Transverse colon (tissue), 4 donors: ENCODE measurements at regions not wholly inside any gene's neighbourhood (a gene's known extent, or its start where the extent isn't known, plus 50 kb on each side); places are given as distances from the start of the nearest gene placed in this dataset.

Source experiments
- DNase-seq: peaks from one replicate; pipeline ENCODE4 v3.0.0-alpha.2; 2019
- H3K27ac ChIP-seq, 4 donors: fragments of 200-600 bp; sonication (generic); 2 replicates each; pipeline ENCODE4 v1.5.1; 2016 to 2018; ENCODE audit warnings: inconsistent platforms in 4 of 4
- H3K27me3 ChIP-seq: fragments of 200-600 bp; sonication (generic); 2 replicates; pipeline ENCODE4 v1.5.1; 2017; ENCODE audit warnings: inconsistent platforms
- H3K36me3 ChIP-seq, 4 donors: fragments of 200-600 bp; sonication (generic); 2 replicates each; pipeline ENCODE4 v1.5.1; 2017 to 2019; ENCODE audit warnings: inconsistent platforms in 4 of 4
- H3K4me1 ChIP-seq, 4 donors: fragments of 200-600 bp; sonication (generic); 2 replicates each; pipeline ENCODE4 v1.5.1; 2017 to 2020; ENCODE audit warnings: inconsistent platforms in 4 of 4
- H3K4me3 ChIP-seq, 4 donors: fragments of 200-600 bp; sonication (generic); 1 replicate in 1 of 4; 2 replicates in 3 of 4; pipeline versions ENCODE4 v1.5.1 to v1.6.1; 2017 to 2019; ENCODE audit warnings: inconsistent platforms in 4 of 4
- H3K9me3 ChIP-seq, 2 donors: fragments of 200-600 bp; sonication (generic); 2 replicates each; pipeline ENCODE4 v1.5.1; 2017 to 2019; ENCODE audit warnings: inconsistent platforms in 2 of 2
- EP300 ChIP-seq: sonication (generic); formaldehyde crosslinking; IDR thresholded peaks from one replicate; pipeline ENCODE4 v1.6.1; 2017; ENCODE audit warnings: antibody characterized with exemption, low read depth
- POLR2A ChIP-seq: fragments of 450-650 bp; IDR thresholded peaks from one replicate; pipeline ENCODE4 v1.6.1; 2016; ENCODE audit warnings: antibody characterized with exemption, mild to moderate bottlenecking, moderate library complexity
- POLR2AphosphoS5 ChIP-seq, 3 donors: sonication (generic); formaldehyde crosslinking; IDR thresholded peaks; one replicate each; pipeline ENCODE4 v1.6.1; 2016; ENCODE audit warnings: antibody characterized with exemption in 3 of 3
- WGBS, 2 donors: methylation state at CpG; one replicate each; pipeline ENCODE4 v1.1.5; 2018; ENCODE audit warnings: low coverage in 1 of 2; 5-methylcytosine and 5-hydroxymethylcytosine counted together
- in situ Hi-C, 4 donors: fragments of 200-750 bp; cut with MboI; loops; one replicate each; pipeline versions ENCODE4 v1.15.0 to v1.15.1; 2017; ENCODE audit warnings: low sequenced_read_pairs in 3 of 4, low pct_ligation_motif_present in 1 of 4, low pct_unique_long_range_greater_than_20kb in 1 of 4
- intact Hi-C: fragments of 100-400 bp; cut with DNase I; formaldehyde crosslinking; loops from one replicate; pipeline ENCODE4 v1.15.1; 2023; ENCODE audit warnings: low total_unique reads
- TF ChIP-seq, protein P1 (sequence below), 5 experiments: fragments of 200-600 bp in 3 of 5; fragments of 450-650 bp in 2 of 5; sonication (generic) in 3 of 5; IDR thresholded peaks; 1 replicate in 2 of 5; 2 replicates in 3 of 5; pipeline ENCODE4 v1.5.1; 2016 to 2017; ENCODE audit warnings: antibody characterized with exemption in 5 of 5, inconsistent platforms in 3 of 5, mild to moderate bottlenecking in 2 of 5, moderate library complexity in 1 of 5

DNA sequence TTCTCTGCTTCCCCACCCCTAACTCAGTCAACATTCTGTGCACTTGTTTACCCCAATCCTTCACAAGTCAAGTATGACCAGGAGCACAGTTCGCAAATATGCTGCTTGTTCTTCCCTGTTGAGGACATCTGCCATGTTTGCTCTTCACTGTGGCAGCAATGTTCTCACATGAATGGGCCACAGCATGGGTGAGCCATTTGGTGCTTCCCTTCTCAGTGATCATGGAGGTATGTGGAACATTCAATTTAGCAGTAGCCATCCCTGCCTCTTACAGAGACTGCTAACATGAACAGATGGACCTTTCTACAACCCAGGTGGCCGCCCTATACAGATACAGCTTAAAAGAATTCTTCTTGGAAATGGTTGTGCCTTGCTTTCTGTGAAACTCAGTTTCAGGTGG lies 660.1 kb upstream of the SGO1 start:
- Histone ChIP-seq H3K9me3 (no peaks in the 10 kb centered on the region), H3K4me3 (no peak overlapping the region), H3K4me1 (no peaks in the 10 kb centered on the region), H3K27me3 (no peaks in the 10 kb centered on the region), H3K27ac (no peak overlapping the region), H3K36me3 (no peaks in the 10 kb centered on the region)
- 81 to 100% methylated on average over 1 to 2 of the region's 2 CpGs for WGBS, 2 donors
- no peak for DNase-seq
- intact Hi-C loops (no loop called here), in situ Hi-C loops (no loop called here)
- no peak for TF ChIP-seq POLR2AphosphoS5 (IDR thresholded peaks at IDR 0.05)

DNA sequence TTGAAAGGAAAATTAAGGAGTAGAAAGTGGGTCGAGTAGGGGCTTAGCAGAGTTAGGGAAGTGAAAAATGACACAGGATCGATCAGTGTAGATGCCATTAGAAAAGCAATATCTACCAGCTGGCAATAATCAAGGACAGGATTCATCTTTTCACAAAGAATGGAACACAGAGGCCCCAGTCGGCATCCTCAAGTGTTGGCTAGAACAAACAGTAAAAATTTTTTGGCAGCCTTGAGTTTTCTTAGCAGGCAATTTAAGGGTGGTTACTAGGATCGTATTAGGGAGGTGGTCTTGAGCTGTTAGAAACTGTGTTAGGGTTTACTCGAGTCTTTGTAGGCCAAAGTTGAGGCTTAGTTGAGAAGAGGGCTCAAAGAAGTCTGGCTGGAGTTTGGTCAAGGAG lies 658.8 kb upstream of the SGO1 start:
- Histone ChIP-seq H3K36me3 (no peaks in the 10 kb centered on the region), H3K4me3 (no peak overlapping the region), H3K27me3 (no peaks in the 10 kb centered on the region), H3K27ac (no peak overlapping the region), H3K9me3 (no peaks in the 10 kb centered on the region), H3K4me1 (no peaks in the 10 kb centered on the region)
- 58 to 62% methylated on average over 4 to 5 of the region's 5 CpGs for WGBS, 2 donors
- DNase-seq, result no peak
- in situ Hi-C loops (no loop called here), intact Hi-C loops (no loop called here)
- no peak for TF ChIP-seq POLR2A
- TF ChIP-seq EP300, result no peak
- no peak for TF ChIP-seq POLR2AphosphoS5 (IDR thresholded peaks at IDR 0.05)
- TF ChIP-seq, protein P1, sequence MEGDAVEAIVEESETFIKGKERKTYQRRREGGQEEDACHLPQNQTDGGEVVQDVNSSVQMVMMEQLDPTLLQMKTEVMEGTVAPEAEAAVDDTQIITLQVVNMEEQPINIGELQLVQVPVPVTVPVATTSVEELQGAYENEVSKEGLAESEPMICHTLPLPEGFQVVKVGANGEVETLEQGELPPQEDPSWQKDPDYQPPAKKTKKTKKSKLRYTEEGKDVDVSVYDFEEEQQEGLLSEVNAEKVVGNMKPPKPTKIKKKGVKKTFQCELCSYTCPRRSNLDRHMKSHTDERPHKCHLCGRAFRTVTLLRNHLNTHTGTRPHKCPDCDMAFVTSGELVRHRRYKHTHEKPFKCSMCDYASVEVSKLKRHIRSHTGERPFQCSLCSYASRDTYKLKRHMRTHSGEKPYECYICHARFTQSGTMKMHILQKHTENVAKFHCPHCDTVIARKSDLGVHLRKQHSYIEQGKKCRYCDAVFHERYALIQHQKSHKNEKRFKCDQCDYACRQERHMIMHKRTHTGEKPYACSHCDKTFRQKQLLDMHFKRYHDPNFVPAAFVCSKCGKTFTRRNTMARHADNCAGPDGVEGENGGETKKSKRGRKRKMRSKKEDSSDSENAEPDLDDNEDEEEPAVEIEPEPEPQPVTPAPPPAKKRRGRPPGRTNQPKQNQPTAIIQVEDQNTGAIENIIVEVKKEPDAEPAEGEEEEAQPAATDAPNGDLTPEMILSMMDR (IDR thresholded peaks at IDR 0.05), result no peak

DNA sequence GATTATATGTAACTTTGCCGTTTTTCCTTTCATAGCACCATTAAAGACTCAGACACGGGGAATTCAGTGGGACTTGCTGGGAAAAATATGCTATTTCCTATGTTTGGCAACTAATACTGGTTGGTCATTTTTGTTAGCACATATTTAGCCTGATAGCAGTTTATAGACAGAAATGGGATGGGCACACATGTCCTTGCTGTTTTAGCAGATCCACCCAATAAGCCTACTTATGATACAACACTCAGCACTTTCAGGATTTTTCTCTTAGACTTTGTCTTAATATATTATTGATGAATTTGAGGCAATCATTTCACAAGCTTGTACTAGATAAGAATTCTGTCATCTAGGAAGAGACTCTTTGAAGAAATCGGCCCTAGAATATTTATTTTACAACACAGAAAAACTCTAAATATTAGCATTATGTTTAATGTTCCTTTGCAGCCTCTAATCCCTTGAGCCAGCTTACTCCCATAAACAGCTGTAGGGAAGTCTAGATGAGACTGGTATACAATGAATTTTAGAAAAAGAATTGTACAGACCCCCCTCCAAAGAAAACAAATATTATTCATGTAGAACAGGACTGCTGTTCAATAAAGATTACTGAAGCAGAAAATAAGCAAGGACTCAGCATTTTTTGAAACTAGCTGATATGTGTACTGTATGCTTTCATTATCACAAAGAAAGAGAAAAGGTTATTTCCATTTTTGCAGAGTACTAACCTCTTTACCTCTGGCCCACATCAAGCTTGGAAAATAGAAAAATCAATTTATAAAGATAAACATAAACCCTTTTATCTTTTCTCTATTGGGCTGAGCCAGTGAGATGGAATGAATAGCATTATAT lies 656.8 kb upstream of the SGO1 start:
- TF ChIP-seq, protein P1 (IDR thresholded peaks at IDR 0.05), result no peak
- TF ChIP-seq POLR2A, result no peak
- no peak for TF ChIP-seq EP300
- TF ChIP-seq POLR2AphosphoS5 (IDR thresholded peaks at IDR 0.05), result no peak
- Histone ChIP-seq H3K9me3 (no peaks in the 10 kb centered on the region), H3K27me3 (no peaks in the 10 kb centered on the region), H3K36me3 (no peaks in the 10 kb centered on the region), H3K27ac (no peak overlapping the region), H3K4me3 (no peak overlapping the region), H3K4me1 (no peaks in the 10 kb centered on the region)
- no peak for DNase-seq
- 59% methylated on average over 3 of the region's 3 CpGs for WGBS, 2 donors
- intact Hi-C loops, result no loop called here
- in situ Hi-C loops, result no loop called here

DNA sequence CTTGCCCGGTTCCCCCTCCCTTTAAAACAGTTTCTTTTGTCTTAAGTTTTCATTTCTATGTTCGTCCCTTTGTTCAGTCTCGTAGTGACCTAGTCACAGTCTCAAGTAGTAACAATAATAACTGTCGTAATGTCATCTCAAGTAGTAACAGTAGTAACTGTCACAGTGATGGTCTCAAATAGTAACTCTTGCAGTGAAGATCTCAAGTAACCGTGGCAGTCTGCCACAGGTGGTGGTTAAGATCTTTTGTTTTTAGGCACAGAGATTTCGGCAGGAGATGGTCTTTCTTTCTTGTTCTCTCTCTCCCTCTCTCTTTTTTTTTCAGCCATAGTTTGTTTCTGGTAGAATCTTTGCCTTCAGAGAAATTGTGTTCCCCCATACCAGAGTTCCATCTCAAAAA lies 656.0 kb upstream of the SGO1 start:
- Histone ChIP-seq H3K36me3 (no peaks in the 10 kb centered on the region), H3K27me3 (no peaks in the 10 kb centered on the region), H3K4me3 (no peak overlapping the region), H3K9me3 (peaks cover 0 to 5% of the 10 kb centered on the region in 2 donors), H3K4me1 (no peaks in the 10 kb centered on the region), H3K27ac (no peak overlapping the region)
- TF ChIP-seq, protein P1 (IDR thresholded peaks at IDR 0.05), result no peak
- TF ChIP-seq EP300, result no peak
- no peak for TF ChIP-seq POLR2AphosphoS5 (IDR thresholded peaks at IDR 0.05)
- TF ChIP-seq POLR2A, result no peak
- in situ Hi-C loops (no loop called here), intact Hi-C loops (no loop called here)
- DNase-seq, result no peak
- 85 to 87% methylated on average over 3 to 6 of the region's 6 CpGs for WGBS, 2 donors
